ENCODE measurements at regions not wholly inside any gene's neighbourhood (a gene's known extent, or its start where the extent isn't known, plus 50 kb on each side); places are given as distances from the start of the nearest gene placed in this dataset.
A peak's percentile ranks its signal among the peaks of the same experiment; 100 is the strongest.
"Not testable (repeated sequence)": the region's sequence is repeated elsewhere in the genome, so short reads cannot be mapped to it uniquely, and the experiment has no call there.

DNA sequence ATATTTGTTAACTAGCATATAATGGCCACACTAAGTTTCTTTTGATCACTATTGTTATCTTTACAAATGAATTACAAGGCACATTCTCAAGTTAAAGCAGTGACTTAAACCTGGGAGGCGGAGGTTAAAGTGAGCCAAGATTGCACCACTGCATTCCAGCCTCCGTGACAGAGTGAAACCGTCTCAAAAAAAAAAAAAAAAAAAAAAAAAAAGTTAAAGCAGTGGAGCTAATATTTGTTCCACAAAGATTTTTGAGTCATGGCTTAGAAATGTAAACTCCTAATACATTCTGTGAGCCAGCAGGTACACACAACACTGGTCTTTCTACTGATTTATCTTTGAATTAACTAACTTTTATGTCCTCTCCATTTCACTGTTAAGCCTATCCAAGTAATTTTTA, 221.7 kb upstream of the HTR1E start:
- no peak for DNase-seq (ENCODE audit: low spot score)
- no peak for TF ChIP-seq CTCF (IDR thresholded peaks at IDR 0.05; ENCODE audit: extremely low read depth, missing control alignments)

GRCh38 chr6:86712039-86712438, 225.3 kb upstream of the HTR1E start:
- no peak for DNase-seq (ENCODE audit: low spot score)
- no peak for TF ChIP-seq CTCF (IDR thresholded peaks at IDR 0.05; ENCODE audit: extremely low read depth, missing control alignments)

DNA sequence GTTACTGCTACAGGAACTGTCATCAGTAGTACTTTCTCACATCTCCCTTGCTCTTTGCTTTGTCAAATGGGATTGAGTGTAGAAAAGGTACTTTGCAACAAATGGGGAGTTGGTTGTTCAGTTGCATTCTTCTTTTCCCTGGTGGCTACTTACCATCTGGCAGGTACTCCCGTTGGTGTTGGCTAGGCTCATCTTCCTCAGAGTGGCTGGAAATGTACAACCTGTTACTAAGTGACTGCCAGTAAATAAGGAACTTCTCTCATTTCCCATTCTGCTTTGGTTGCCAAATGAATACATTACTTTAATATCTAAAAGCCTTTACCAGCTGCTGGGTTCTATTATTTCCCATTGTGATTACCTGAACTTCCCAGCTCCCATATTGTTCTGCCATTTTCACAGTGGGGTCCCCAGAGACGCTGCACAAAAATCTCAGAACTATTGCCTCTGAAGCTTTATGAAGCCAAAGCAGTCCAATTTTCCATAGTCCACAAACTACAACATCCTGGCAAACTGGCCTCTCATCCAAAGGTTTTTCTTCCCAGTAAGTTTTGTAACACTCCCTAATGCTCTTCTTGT, 229.7 kb upstream of the HTR1E start:
- DNase-seq (ENCODE audit: low spot score): no peak
- TF ChIP-seq CTCF (IDR thresholded peaks at IDR 0.05; ENCODE audit: extremely low read depth, missing control alignments): no peak

GRCh38 chr6:86706449-86706848, 230.9 kb upstream of the HTR1E start:
- TF ChIP-seq CTCF (IDR thresholded peaks at IDR 0.05; ENCODE audit: extremely low read depth, missing control alignments): peak; percentile 4
- no peak for DNase-seq (ENCODE audit: low spot score)

- not testable (repeated sequence) for DNase-seq (ENCODE audit: low spot score)
Measured at GRCh38 chr6:86701228-86701627, 236.1 kb upstream of the HTR1E start.

- no peak for TF ChIP-seq CTCF (IDR thresholded peaks at IDR 0.05; ENCODE audit: extremely low read depth, missing control alignments)
- DNase-seq (ENCODE audit: low spot score): no peak
Measured at GRCh38 chr6:86686496-86686895, 250.8 kb upstream of the HTR1E start.

DNA sequence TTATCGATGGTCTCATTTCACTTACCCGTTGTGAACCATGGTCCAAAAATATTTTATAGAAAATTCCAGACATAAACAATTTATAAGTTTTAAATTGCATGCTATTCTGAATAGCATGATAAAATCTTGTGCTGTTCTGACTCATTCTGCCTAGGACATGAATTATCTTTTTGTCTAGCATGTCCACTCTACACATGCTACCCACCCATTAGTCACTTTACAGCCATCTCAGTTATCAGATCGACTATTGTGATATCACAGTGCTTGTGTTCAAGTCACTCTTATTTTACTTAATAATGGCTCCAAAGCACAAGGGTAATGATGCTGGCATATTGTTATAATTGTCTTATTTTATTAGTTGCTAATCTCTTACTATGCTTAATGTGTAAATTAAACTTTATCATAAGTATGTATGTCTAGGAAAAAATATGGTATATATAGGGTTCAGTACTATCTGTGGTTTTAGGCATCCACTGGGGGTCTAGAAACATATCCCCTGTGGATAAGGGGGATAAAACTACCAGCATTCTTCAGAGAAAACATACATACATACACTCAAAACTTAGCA, 252.0 kb upstream of the HTR1E start:
- DNase-seq (ENCODE audit: low spot score): no peak
- TF ChIP-seq CTCF (IDR thresholded peaks at IDR 0.05; ENCODE audit: extremely low read depth, missing control alignments): no peak

Measured in GM20000 (cell line).